Tibial nerve (tissue), 4 donors: ENCODE measurements at regions not wholly inside any gene's neighbourhood (a gene's known extent, or its start where the extent isn't known, plus 50 kb on each side); places are given as distances from the start of the nearest gene placed in this dataset.

ENCODE experiments used
- DNase-seq, 2 donors: peaks; one replicate each; pipeline ENCODE4 v3.0.0-alpha.2; 2019; ENCODE audit warnings: low spot score in 2 of 2
- H3K27ac ChIP-seq, 4 donors: fragments of 200-600 bp; sonication (generic) in 3 of 4; one replicate each; pipeline ENCODE4 v1.5.1; 2017 to 2019; ENCODE audit warnings: mild to moderate bottlenecking in 1 of 4
- H3K27me3 ChIP-seq, 2 donors: fragments of 200-600 bp; sonication (generic) in 1 of 2; one replicate each; pipeline versions ENCODE4 v1.5.1 to v1.6.0; 2017 to 2019
- H3K36me3 ChIP-seq, 3 donors: fragments of 200-600 bp; sonication (generic); one replicate each; pipeline ENCODE4 v1.5.1; 2018 to 2019
- H3K4me1 ChIP-seq, 4 donors: fragments of 200-600 bp; sonication (generic) in 3 of 4; one replicate each; pipeline ENCODE4 v1.5.1; 2017 to 2019
- H3K4me3 ChIP-seq, 4 donors: fragments of 200-600 bp; sonication (generic) in 3 of 4; one replicate each; pipeline ENCODE4 v1.5.1; 2017 to 2019; ENCODE audit warnings: mild to moderate bottlenecking in 1 of 4, moderate library complexity in 1 of 4
- H3K9me3 ChIP-seq, 4 donors: fragments of 200-600 bp; sonication (generic) in 3 of 4; one replicate each; pipeline ENCODE4 v1.5.1; 2017 to 2019
- EP300 ChIP-seq, 2 donors: sonication (generic); formaldehyde crosslinking; IDR thresholded peaks; one replicate each; pipeline ENCODE4 v1.6.1; 2017; ENCODE audit warnings: antibody characterized with exemption in 2 of 2, mild to moderate bottlenecking in 1 of 2
- POLR2A ChIP-seq, 2 donors: fragments of 450-650 bp; IDR thresholded peaks; one replicate each; pipeline ENCODE4 v1.6.1; 2017; ENCODE audit warnings: antibody characterized with exemption in 2 of 2, mild to moderate bottlenecking in 2 of 2, moderate library complexity in 2 of 2
- WGBS, 2 donors: methylation state at CpG; one replicate each; pipeline ENCODE4 v1.1.5; 2018; 5-methylcytosine and 5-hydroxymethylcytosine counted together
- TF ChIP-seq, protein P1 (sequence below), 5 experiments: fragments of 200-600 bp in 3 of 5; fragments of 450-650 bp in 2 of 5; sonication (generic) in 3 of 5; IDR thresholded peaks; one replicate each; pipeline ENCODE4 v1.5.1; 2016 to 2019; ENCODE audit warnings: antibody characterized with exemption in 5 of 5, mild to moderate bottlenecking in 3 of 5, moderate library complexity in 2 of 5

DNA sequence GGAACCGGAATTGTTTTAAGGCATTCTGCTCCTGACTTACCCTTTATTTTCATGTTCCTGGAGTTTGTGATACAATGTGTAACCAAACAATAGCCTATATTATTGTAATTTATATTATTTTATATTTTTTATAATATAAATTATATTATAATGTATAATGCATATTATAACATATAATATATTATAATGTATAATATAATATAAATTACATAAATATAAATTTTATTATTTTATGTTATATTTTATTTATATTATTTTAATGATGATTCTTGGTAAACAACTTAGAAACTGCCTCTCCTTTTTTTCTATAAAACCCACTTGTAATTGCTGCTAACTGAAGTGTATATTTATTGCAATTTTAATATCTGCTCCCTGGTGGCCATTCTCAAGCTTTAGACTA lies 629.1 kb downstream of the MMUT start:
- H3K36me3 ChIP-seq, result no peaks in the 10 kb centered on the region
- H3K4me1 ChIP-seq, result no peaks in the 10 kb centered on the region
- no peak for DNase-seq
- TF ChIP-seq, protein P1, sequence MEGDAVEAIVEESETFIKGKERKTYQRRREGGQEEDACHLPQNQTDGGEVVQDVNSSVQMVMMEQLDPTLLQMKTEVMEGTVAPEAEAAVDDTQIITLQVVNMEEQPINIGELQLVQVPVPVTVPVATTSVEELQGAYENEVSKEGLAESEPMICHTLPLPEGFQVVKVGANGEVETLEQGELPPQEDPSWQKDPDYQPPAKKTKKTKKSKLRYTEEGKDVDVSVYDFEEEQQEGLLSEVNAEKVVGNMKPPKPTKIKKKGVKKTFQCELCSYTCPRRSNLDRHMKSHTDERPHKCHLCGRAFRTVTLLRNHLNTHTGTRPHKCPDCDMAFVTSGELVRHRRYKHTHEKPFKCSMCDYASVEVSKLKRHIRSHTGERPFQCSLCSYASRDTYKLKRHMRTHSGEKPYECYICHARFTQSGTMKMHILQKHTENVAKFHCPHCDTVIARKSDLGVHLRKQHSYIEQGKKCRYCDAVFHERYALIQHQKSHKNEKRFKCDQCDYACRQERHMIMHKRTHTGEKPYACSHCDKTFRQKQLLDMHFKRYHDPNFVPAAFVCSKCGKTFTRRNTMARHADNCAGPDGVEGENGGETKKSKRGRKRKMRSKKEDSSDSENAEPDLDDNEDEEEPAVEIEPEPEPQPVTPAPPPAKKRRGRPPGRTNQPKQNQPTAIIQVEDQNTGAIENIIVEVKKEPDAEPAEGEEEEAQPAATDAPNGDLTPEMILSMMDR (IDR thresholded peaks at IDR 0.05), result no peak
- no peak for TF ChIP-seq POLR2A (IDR thresholded peaks at IDR 0.05)
- 93 to 100% methylated on average over 1 of the region's 1 CpG for WGBS, 2 donors
- H3K27me3 ChIP-seq, result no peaks in the 10 kb centered on the region
- no peaks in the 10 kb centered on the region for H3K9me3 ChIP-seq
- H3K4me3 ChIP-seq, result no peak overlapping the region
- no peak overlapping the region for H3K27ac ChIP-seq

DNA sequence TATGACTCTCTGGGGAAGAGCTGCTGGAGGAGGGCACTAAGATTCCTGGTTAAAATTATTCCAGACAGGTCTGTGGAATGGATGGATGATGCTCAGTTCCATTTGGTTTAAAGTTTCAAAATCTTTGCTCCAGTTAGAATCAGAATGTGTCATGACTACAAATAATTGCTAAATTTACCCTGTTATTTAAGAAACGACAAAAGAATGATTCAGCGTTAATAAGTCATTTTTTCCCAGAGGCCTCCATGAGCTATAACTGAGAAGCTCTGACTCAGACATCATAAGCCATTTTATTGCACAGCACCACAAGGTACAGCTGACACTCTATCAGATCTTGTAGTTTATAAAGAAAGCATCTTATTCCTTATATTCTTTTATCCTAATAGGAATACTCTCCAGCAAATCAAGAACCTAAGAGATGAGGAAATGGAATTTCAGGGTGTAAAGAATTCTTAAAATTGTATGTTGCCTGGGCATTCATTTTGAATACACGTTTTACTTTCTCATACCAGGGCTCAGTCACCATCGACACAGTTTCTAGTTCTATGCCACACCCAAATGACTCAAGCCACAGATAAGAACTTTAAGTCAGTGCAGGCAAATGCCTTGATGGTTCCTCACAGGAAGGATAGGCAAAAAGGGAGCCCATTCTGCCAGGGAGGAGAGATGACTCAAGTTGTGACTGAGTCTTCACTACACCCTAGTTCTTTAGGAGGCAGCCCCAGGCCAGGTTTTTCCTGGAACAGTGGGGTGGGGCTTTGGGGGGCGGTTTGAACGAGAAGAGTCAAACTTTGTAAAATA lies 636.0 kb downstream of the MMUT start:
- DNase-seq, result no peak
- H3K4me3 ChIP-seq, result no peak overlapping the region
- H3K27me3 ChIP-seq, result no peaks in the 10 kb centered on the region
- no peaks in the 10 kb centered on the region for H3K36me3 ChIP-seq
- no peak for TF ChIP-seq POLR2A (IDR thresholded peaks at IDR 0.05)
- no peak for TF ChIP-seq EP300 (IDR thresholded peaks at IDR 0.05)
- TF ChIP-seq, protein P1 (IDR thresholded peaks at IDR 0.05), result no peak
- 59 to 64% methylated on average over 6 of the region's 6 CpGs for WGBS, 2 donors
- H3K27ac ChIP-seq, result no peak overlapping the region
- no peaks in the 10 kb centered on the region for H3K9me3 ChIP-seq
- no peaks in the 10 kb centered on the region for H3K4me1 ChIP-seq

DNA sequence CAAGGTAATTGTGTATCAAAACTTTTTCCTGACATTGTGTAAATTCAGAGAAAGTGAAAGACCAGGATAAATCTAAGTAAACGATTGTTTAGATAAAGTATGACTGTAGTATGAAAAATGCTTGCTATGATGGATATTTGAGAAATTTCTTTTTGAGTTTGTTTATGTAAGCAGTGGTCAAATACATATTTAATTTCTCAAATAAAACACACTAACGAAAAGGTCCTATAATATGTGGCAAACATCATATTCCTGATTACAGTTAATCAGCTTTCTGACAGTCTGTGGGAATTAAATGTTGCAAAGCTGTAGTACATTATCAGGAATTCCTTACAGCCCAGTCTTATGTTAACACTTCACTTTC lies 636.9 kb downstream of the MMUT start:
- DNase-seq, result no peak
- H3K27ac ChIP-seq, result no peak overlapping the region
- no peak overlapping the region for H3K4me3 ChIP-seq
- 49 to 57% methylated on average over 2 of the region's 2 CpGs for WGBS, 2 donors
- no peaks in the 10 kb centered on the region for H3K9me3 ChIP-seq
- no peak for TF ChIP-seq POLR2A (IDR thresholded peaks at IDR 0.05)
- TF ChIP-seq EP300 (IDR thresholded peaks at IDR 0.05), result no peak
- TF ChIP-seq, protein P1 (IDR thresholded peaks at IDR 0.05), result no peak
- H3K4me1 ChIP-seq, result no peaks in the 10 kb centered on the region
- no peaks in the 10 kb centered on the region for H3K27me3 ChIP-seq
- H3K36me3 ChIP-seq, result no peaks in the 10 kb centered on the region

DNA sequence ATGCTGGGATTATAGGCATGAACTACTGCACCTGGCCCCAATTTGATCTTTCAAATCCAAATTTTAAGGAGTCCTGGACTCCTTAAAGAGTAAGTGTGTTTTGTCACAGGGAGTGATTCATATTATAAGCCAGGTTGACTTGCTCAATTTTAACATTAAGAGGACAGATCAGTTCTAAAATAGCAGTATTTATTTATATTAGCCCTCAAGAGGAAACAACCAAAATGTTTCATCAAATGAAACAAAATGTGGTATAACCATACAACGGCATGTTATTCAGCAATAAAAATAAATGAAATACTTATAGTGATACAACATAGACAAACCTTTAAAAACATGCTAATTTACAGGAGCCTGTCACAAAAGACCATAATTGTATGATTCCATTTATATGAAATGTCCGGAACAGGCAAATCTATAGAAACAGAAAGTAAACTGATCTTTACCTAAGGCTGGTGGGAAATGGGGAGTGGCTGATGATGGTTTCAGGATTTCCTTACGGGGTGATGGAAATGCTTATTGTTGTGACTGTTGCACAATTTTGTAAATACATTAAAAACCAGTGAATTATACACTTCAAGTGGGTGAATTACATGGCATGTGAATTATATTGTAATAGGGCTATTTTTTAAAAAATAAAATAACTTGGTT lies 637.4 kb downstream of the MMUT start:
- TF ChIP-seq POLR2A (IDR thresholded peaks at IDR 0.05) (no peak), EP300 (IDR thresholded peaks at IDR 0.05) (no peak)
- TF ChIP-seq, protein P1 (IDR thresholded peaks at IDR 0.05), result no peak
- no peak overlapping the region for H3K4me3 ChIP-seq
- no peaks in the 10 kb centered on the region for H3K27me3 ChIP-seq
- no peak overlapping the region for H3K27ac ChIP-seq
- H3K9me3 ChIP-seq, result no peaks in the 10 kb centered on the region
- DNase-seq, result no peak
- no peaks in the 10 kb centered on the region for H3K36me3 ChIP-seq
- no peaks in the 10 kb centered on the region for H3K4me1 ChIP-seq
- 77 to 78% methylated on average over 3 of the region's 3 CpGs for WGBS, 2 donors

DNA sequence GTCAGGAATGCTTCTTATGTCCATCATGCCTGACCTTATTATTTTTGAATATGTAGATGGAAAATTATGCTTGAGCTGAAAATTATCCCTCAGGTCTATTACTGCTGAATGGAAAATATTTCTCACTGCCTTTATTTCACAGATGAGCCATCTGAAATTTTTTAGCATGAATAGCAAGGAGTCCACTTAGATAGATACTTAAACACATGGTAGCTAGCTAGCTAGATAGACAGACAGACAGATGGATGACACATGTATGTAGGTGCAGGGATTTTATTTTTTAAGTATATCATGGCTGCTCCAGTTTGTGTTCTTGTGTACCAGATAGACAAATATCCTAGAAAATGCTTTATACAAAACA lies 645.0 kb downstream of the MMUT start:
- no peak for DNase-seq
- Histone ChIP-seq H3K9me3 (no peaks in the 10 kb centered on the region), H3K27ac (no peak overlapping the region), H3K36me3 (no peaks in the 10 kb centered on the region), H3K27me3 (no peaks in the 10 kb centered on the region), H3K4me3 (no peak overlapping the region), H3K4me1 (no peaks in the 10 kb centered on the region)
- TF ChIP-seq POLR2A (IDR thresholded peaks at IDR 0.05) (no peak), EP300 (IDR thresholded peaks at IDR 0.05) (no peak)
- TF ChIP-seq, protein P1 (IDR thresholded peaks at IDR 0.05), result no peak
